MCF 10A (cell line): ENCODE measurements at regions not wholly inside any gene's neighbourhood (a gene's known extent, or its start where the extent isn't known, plus 50 kb on each side); places are given as distances from the start of the nearest gene placed in this dataset.

Source experiments
- BruUV-seq: library from RNA; stranded (reverse); fragments of 400-500 nt; replicated peaks from 2 replicates; lab custom pipeline; 2021; lab: Mats Ljungman, UMichigan
- CTCF ChIA-PET: fragments of 300-600 bp; sonication (Branson Sonifier 250); formaldehyde crosslinking; extraction: SDS; loops from one replicate; lab custom pipeline; 2021; ENCODE audit warnings: antibody characterized with exemption, inconsistent platforms; lab: Yijun Ruan, JAX
- POLR2A ChIA-PET: fragments of 300-600, 350-650 bp; sonication (Branson Sonifier 250); formaldehyde crosslinking; extraction: SDS; loops from one replicate; lab custom pipeline; 2020; ENCODE audit warnings: antibody characterized with exemption, inconsistent platforms; lab: Yijun Ruan, JAX
- DNase-seq: peaks from one replicate; pipeline ENCODE4 v3.0.0-alpha.2; 2018; ENCODE audit not compliant: unreplicated experiment
- H3K27ac Mint-ChIP-seq: one replicate; pipeline ENCODE4 v1.8.0; 2022; ENCODE audit warnings: mild to moderate bottlenecking, low read depth, mixed read lengths; ENCODE audit not compliant: unreplicated experiment
- H3K27me3 Mint-ChIP-seq: one replicate; pipeline ENCODE4 v1.8.0; 2022; ENCODE audit warnings: mixed read lengths; ENCODE audit not compliant: insufficient read depth, unreplicated experiment
- H3K36me3 Mint-ChIP-seq: one replicate; pipeline ENCODE4 v1.8.0; 2022; ENCODE audit warnings: mild to moderate bottlenecking, moderate library complexity, mixed read lengths; ENCODE audit not compliant: insufficient read depth, unreplicated experiment
- H3K4me1 Mint-ChIP-seq: one replicate; pipeline ENCODE4 v1.8.0; 2022; ENCODE audit warnings: mixed read lengths; ENCODE audit not compliant: insufficient read depth, unreplicated experiment
- H3K4me3 Mint-ChIP-seq: one replicate; pipeline ENCODE4 v1.8.0; 2022; ENCODE audit warnings: mild to moderate bottlenecking, moderate library complexity, mixed read lengths; ENCODE audit not compliant: unreplicated experiment
- H3K9me3 Mint-ChIP-seq: one replicate; pipeline ENCODE4 v1.8.0; 2022; ENCODE audit warnings: mixed read lengths; ENCODE audit not compliant: unreplicated experiment
- CTCF ChIP-seq: fragments of 200-600 bp; IDR thresholded peaks from one replicate; pipeline ENCODE4 v1.8.0; 2022; ENCODE audit warnings: antibody characterized with exemption, mild to moderate bottlenecking; ENCODE audit not compliant: unreplicated experiment
- intact Hi-C: fragments of 100-400 bp; cut with micrococcal nuclease; formaldehyde crosslinking; loops from 2 replicates; pipeline ENCODE4 v1.14.1; 2022

GRCh38 chr14:40574780-40575179, 1031.9 kb upstream of the LRFN5 start:
- no peaks in the 10 kb centered on the region for H3K4me1 Mint-ChIP-seq
- BruUV-seq = no TSS peak
- no peaks in the 10 kb centered on the region for H3K9me3 Mint-ChIP-seq
- H3K27ac Mint-ChIP-seq = no peak overlapping the region
- no peak overlapping the region for H3K4me3 Mint-ChIP-seq
- no peak for TF ChIP-seq CTCF
- intact Hi-C loops = no loop called here
- H3K36me3 Mint-ChIP-seq = no peaks in the 10 kb centered on the region
- H3K27me3 Mint-ChIP-seq = peaks cover 54% of the 10 kb centered on the region
- CTCF ChIA-PET = no interaction called here
- DNase-seq = no peak
- POLR2A ChIA-PET = no interaction called here

- Mint-ChIP-seq H3K27me3 (no peaks in the 10 kb centered on the region), H3K36me3 (no peaks in the 10 kb centered on the region), H3K9me3 (no peaks in the 10 kb centered on the region), H3K4me3 (no peak overlapping the region), H3K27ac (no peak overlapping the region), H3K4me1 (no peaks in the 10 kb centered on the region)
- BruUV-seq = no TSS peak
- no peak for TF ChIP-seq CTCF
- intact Hi-C loops = no loop called here
- CTCF ChIA-PET = interaction anchor here (0.6 kb wide), 1 partner anchor 11 kb away, joined by 3 read pairs; no protein-coding TSS in a partner anchor
- POLR2A ChIA-PET = no interaction called here
- DNase-seq = peak; percentile 8
Measured at GRCh38 chr14:40525314-40525713, 1081.4 kb upstream of the LRFN5 start.

GRCh38 chr14:40523123-40523522, 1083.6 kb upstream of the LRFN5 start:
- intact Hi-C loops = no loop called here
- no peaks in the 10 kb centered on the region for H3K9me3 Mint-ChIP-seq
- no peak overlapping the region for H3K27ac Mint-ChIP-seq
- ChIA-PET CTCF (no interaction called here), POLR2A (no interaction called here)
- TF ChIP-seq CTCF = no peak
- no peaks in the 10 kb centered on the region for H3K27me3 Mint-ChIP-seq
- DNase-seq = no peak
- H3K4me1 Mint-ChIP-seq = no peaks in the 10 kb centered on the region
- no peak overlapping the region for H3K4me3 Mint-ChIP-seq
- H3K36me3 Mint-ChIP-seq = no peaks in the 10 kb centered on the region
- BruUV-seq = no TSS peak

- Mint-ChIP-seq H3K9me3 (no peaks in the 10 kb centered on the region), H3K4me1 (no peaks in the 10 kb centered on the region), H3K36me3 (no peaks in the 10 kb centered on the region), H3K27me3 (no peaks in the 10 kb centered on the region), H3K4me3 (no peak overlapping the region), H3K27ac (no peak overlapping the region)
- peak; percentile 9 for DNase-seq
- intact Hi-C loops = no loop called here
- no peak for TF ChIP-seq CTCF
- no TSS peak for BruUV-seq
- ChIA-PET CTCF (interaction anchor here (1.8 kb wide), 1 partner anchor 77 kb away, joined by 6 read pairs; no protein-coding TSS in a partner anchor), POLR2A (interaction anchor here (0.7 kb wide), 1 partner anchor 530 kb away, joined by 3 read pairs; no protein-coding TSS in a partner anchor)
Measured at GRCh38 chr14:40494483-40494882, 1062.2 kb upstream of the FBXO33 start.
